ENCODE measurements at regions not wholly inside any gene's neighbourhood (a gene's known extent, or its start where the extent isn't known, plus 50 kb on each side); places are given as distances from the start of the nearest gene placed in this dataset.

GRCh38 chr20:61047515-61047914 is 204.5 kb upstream of the CDH4 start:
- H3K36me3 ChIP-seq (ENCODE audit: control insufficient read depth, insufficient read depth, low read length): no peaks in the 10 kb centered on the region
- no peaks in the 10 kb centered on the region for H3K9me3 ChIP-seq (ENCODE audit: control insufficient read depth, low read length)
- H3K4me3 ChIP-seq (ENCODE audit: insufficient read depth, low read depth, low read length): no peak overlapping the region
- no peaks in the 10 kb centered on the region for H3K4me1 ChIP-seq (ENCODE audit: control insufficient read depth, insufficient read depth, low read length)
- H3K27ac ChIP-seq (ENCODE audit: insufficient read depth, low read depth, low read length, poor library complexity, severe bottlenecking): no peak overlapping the region
- 91 to 94% methylated on average over 4 of the region's 4 CpGs for WGBS, 2 experiments
- no peaks in the 10 kb centered on the region for H3K27me3 ChIP-seq (ENCODE audit: control insufficient read depth, insufficient read depth, low read length, poor library complexity, severe bottlenecking)

- WGBS, 2 experiments: 91 to 95% methylated on average over 2 of the region's 2 CpGs
- Histone ChIP-seq H3K27ac (ENCODE audit: insufficient read depth, low read depth, low read length, poor library complexity, severe bottlenecking) (no peak overlapping the region), H3K27me3 (ENCODE audit: control insufficient read depth, insufficient read depth, low read length, poor library complexity, severe bottlenecking) (no peaks in the 10 kb centered on the region), H3K4me3 (ENCODE audit: insufficient read depth, low read depth, low read length) (no peak overlapping the region), H3K9me3 (ENCODE audit: control insufficient read depth, low read length) (no peaks in the 10 kb centered on the region), H3K4me1 (ENCODE audit: control insufficient read depth, insufficient read depth, low read length) (no peaks in the 10 kb centered on the region), H3K36me3 (ENCODE audit: control insufficient read depth, insufficient read depth, low read length) (no peaks in the 10 kb centered on the region)
Measured at GRCh38 chr20:61048302-61048701, 203.8 kb upstream of the CDH4 start.

- 94% methylated on average over 9 of the region's 9 CpGs for WGBS, 2 experiments
- H3K4me1 ChIP-seq (ENCODE audit: control insufficient read depth, insufficient read depth, low read length): no peaks in the 10 kb centered on the region
- H3K36me3 ChIP-seq (ENCODE audit: control insufficient read depth, insufficient read depth, low read length): no peaks in the 10 kb centered on the region
- H3K27me3 ChIP-seq (ENCODE audit: control insufficient read depth, insufficient read depth, low read length, poor library complexity, severe bottlenecking): no peaks in the 10 kb centered on the region
- H3K4me3 ChIP-seq (ENCODE audit: insufficient read depth, low read depth, low read length): no peak overlapping the region
- H3K27ac ChIP-seq (ENCODE audit: insufficient read depth, low read depth, low read length, poor library complexity, severe bottlenecking): no peak overlapping the region
- H3K9me3 ChIP-seq (ENCODE audit: control insufficient read depth, low read length): no peaks in the 10 kb centered on the region
Measured at GRCh38 chr20:61049684-61050083, 202.4 kb upstream of the CDH4 start.

- 90 to 92% methylated on average over 8 of the region's 8 CpGs for WGBS, 2 experiments
- Histone ChIP-seq H3K4me1 (ENCODE audit: control insufficient read depth, insufficient read depth, low read length) (no peaks in the 10 kb centered on the region), H3K27me3 (ENCODE audit: control insufficient read depth, insufficient read depth, low read length, poor library complexity, severe bottlenecking) (no peaks in the 10 kb centered on the region)
Measured at GRCh38 chr20:61050336-61050890, 201.6 kb upstream of the CDH4 start.

GRCh38 chr20:61052195-61052750 is 199.8 kb upstream of the CDH4 start:
- peaks cover 5% of the 10 kb centered on the region for H3K4me1 ChIP-seq (ENCODE audit: control insufficient read depth, insufficient read depth, low read length)
- 84% methylated on average over 16 of the region's 16 CpGs for WGBS, 2 experiments
- no peak overlapping the region for H3K4me3 ChIP-seq (ENCODE audit: insufficient read depth, low read depth, low read length)
- no peak overlapping the region for H3K27ac ChIP-seq (ENCODE audit: insufficient read depth, low read depth, low read length, poor library complexity, severe bottlenecking)
- no peaks in the 10 kb centered on the region for H3K9me3 ChIP-seq (ENCODE audit: control insufficient read depth, low read length)
- no peaks in the 10 kb centered on the region for H3K36me3 ChIP-seq (ENCODE audit: control insufficient read depth, insufficient read depth, low read length)
- H3K27me3 ChIP-seq (ENCODE audit: control insufficient read depth, insufficient read depth, low read length, poor library complexity, severe bottlenecking): no peaks in the 10 kb centered on the region

More at GRCh38 chr20:61050336-61050890, 201.6 kb upstream of the CDH4 start:
- H3K4me3 ChIP-seq (ENCODE audit: insufficient read depth, low read depth, low read length): no peak overlapping the region
- H3K27ac ChIP-seq (ENCODE audit: insufficient read depth, low read depth, low read length, poor library complexity, severe bottlenecking): no peak overlapping the region
- H3K9me3 ChIP-seq (ENCODE audit: control insufficient read depth, low read length): no peaks in the 10 kb centered on the region
- no peaks in the 10 kb centered on the region for H3K36me3 ChIP-seq (ENCODE audit: control insufficient read depth, insufficient read depth, low read length)

GRCh38 chr20:61052776-61053442 is 199.2 kb upstream of the CDH4 start:
- no peaks in the 10 kb centered on the region for H3K36me3 ChIP-seq (ENCODE audit: control insufficient read depth, insufficient read depth, low read length)
- no peaks in the 10 kb centered on the region for H3K27me3 ChIP-seq (ENCODE audit: control insufficient read depth, insufficient read depth, low read length, poor library complexity, severe bottlenecking)
- no peak overlapping the region for H3K27ac ChIP-seq (ENCODE audit: insufficient read depth, low read depth, low read length, poor library complexity, severe bottlenecking)
- 90 to 92% methylated on average over 13 of the region's 13 CpGs for WGBS, 2 experiments
- H3K4me1 ChIP-seq (ENCODE audit: control insufficient read depth, insufficient read depth, low read length): peaks cover 10% of the 10 kb centered on the region
- H3K4me3 ChIP-seq (ENCODE audit: insufficient read depth, low read depth, low read length): no peak overlapping the region
- no peaks in the 10 kb centered on the region for H3K9me3 ChIP-seq (ENCODE audit: control insufficient read depth, low read length)

- Histone ChIP-seq H3K27me3 (ENCODE audit: control insufficient read depth, insufficient read depth, low read length, poor library complexity, severe bottlenecking) (no peaks in the 10 kb centered on the region), H3K27ac (ENCODE audit: insufficient read depth, low read depth, low read length, poor library complexity, severe bottlenecking) (no peak overlapping the region), H3K9me3 (ENCODE audit: control insufficient read depth, low read length) (no peaks in the 10 kb centered on the region), H3K4me1 (ENCODE audit: control insufficient read depth, insufficient read depth, low read length) (peaks cover 10% of the 10 kb centered on the region), H3K36me3 (ENCODE audit: control insufficient read depth, insufficient read depth, low read length) (no peaks in the 10 kb centered on the region), H3K4me3 (ENCODE audit: insufficient read depth, low read depth, low read length) (no peak overlapping the region)
- 93 to 94% methylated on average over 4 of the region's 4 CpGs for WGBS, 2 experiments
Measured at GRCh38 chr20:61053487-61053886, 198.6 kb upstream of the CDH4 start.

GRCh38 chr20:61053889-61054288 is 198.2 kb upstream of the CDH4 start:
- Histone ChIP-seq H3K36me3 (ENCODE audit: control insufficient read depth, insufficient read depth, low read length) (no peaks in the 10 kb centered on the region), H3K27me3 (ENCODE audit: control insufficient read depth, insufficient read depth, low read length, poor library complexity, severe bottlenecking) (no peaks in the 10 kb centered on the region), H3K4me1 (ENCODE audit: control insufficient read depth, insufficient read depth, low read length) (peaks cover 10% of the 10 kb centered on the region), H3K27ac (ENCODE audit: insufficient read depth, low read depth, low read length, poor library complexity, severe bottlenecking) (no peak overlapping the region), H3K4me3 (ENCODE audit: insufficient read depth, low read depth, low read length) (no peak overlapping the region), H3K9me3 (ENCODE audit: control insufficient read depth, low read length) (no peaks in the 10 kb centered on the region)
- 79 to 87% methylated on average over 7 of the region's 7 CpGs for WGBS, 2 experiments

GRCh38 chr20:61054411-61054810 is 197.7 kb upstream of the CDH4 start:
- Histone ChIP-seq H3K4me3 (ENCODE audit: insufficient read depth, low read depth, low read length) (no peak overlapping the region), H3K4me1 (ENCODE audit: control insufficient read depth, insufficient read depth, low read length) (peaks cover 10% of the 10 kb centered on the region), H3K27ac (ENCODE audit: insufficient read depth, low read depth, low read length, poor library complexity, severe bottlenecking) (no peak overlapping the region), H3K36me3 (ENCODE audit: control insufficient read depth, insufficient read depth, low read length) (no peaks in the 10 kb centered on the region), H3K27me3 (ENCODE audit: control insufficient read depth, insufficient read depth, low read length, poor library complexity, severe bottlenecking) (no peaks in the 10 kb centered on the region), H3K9me3 (ENCODE audit: control insufficient read depth, low read length) (no peaks in the 10 kb centered on the region)
- 93 to 95% methylated on average over 9 of the region's 9 CpGs for WGBS, 2 experiments

- Histone ChIP-seq H3K27me3 (ENCODE audit: control insufficient read depth, insufficient read depth, low read length, poor library complexity, severe bottlenecking) (no peaks in the 10 kb centered on the region), H3K27ac (ENCODE audit: insufficient read depth, low read depth, low read length, poor library complexity, severe bottlenecking) (no peak overlapping the region), H3K36me3 (ENCODE audit: control insufficient read depth, insufficient read depth, low read length) (no peaks in the 10 kb centered on the region), H3K4me3 (ENCODE audit: insufficient read depth, low read depth, low read length) (no peak overlapping the region), H3K4me1 (ENCODE audit: control insufficient read depth, insufficient read depth, low read length) (peaks cover 10% of the 10 kb centered on the region), H3K9me3 (ENCODE audit: control insufficient read depth, low read length) (no peaks in the 10 kb centered on the region)
- WGBS, 2 experiments: 96 to 97% methylated on average over 14 of the region's 14 CpGs
Measured at GRCh38 chr20:61055180-61056010, 196.7 kb upstream of the CDH4 start.
